Loucy (cell line): ENCODE measurements at regions not wholly inside any gene's neighbourhood (a gene's known extent, or its start where the extent isn't known, plus 50 kb on each side); places are given as distances from the start of the nearest gene placed in this dataset.

Source experiments
- H2AFZ ChIP-seq: fragments of 200-600 bp; sonication (generic); 2 replicates; pipeline ENCODE4 v1.6.0; 2016; ENCODE audit warnings: antibody characterized with exemption, mild to moderate bottlenecking, low read length, moderate library complexity
- H3F3A ChIP-seq: fragments of 200-600 bp; 2 replicates; pipeline ENCODE4 v1.6.0; 2016; ENCODE audit warnings: antibody characterized with exemption, low read depth, mild to moderate bottlenecking
- H3K27me3 ChIP-seq: fragments of 200-600 bp; sonication (generic); 2 replicates; pipeline ENCODE4 v1.6.1; 2014; ENCODE audit warnings: low read length, mild to moderate bottlenecking; ENCODE audit not compliant: insufficient read depth, poor library complexity, severe bottlenecking
- H3K36me3 ChIP-seq: fragments of 200-600 bp; sonication (generic); 2 replicates; pipeline ENCODE4 v1.6.1; 2016; ENCODE audit warnings: low read length; ENCODE audit not compliant: insufficient read depth
- H3K4me1 ChIP-seq: fragments of 200-600 bp; sonication (generic); 2 replicates; pipeline ENCODE4 v1.5.1; 2014; ENCODE audit warnings: low read length, mild to moderate bottlenecking; ENCODE audit not compliant: insufficient read depth, poor library complexity, severe bottlenecking
- H3K4me2 ChIP-seq: fragments of 200-600 bp; sonication (generic); 2 replicates; pipeline ENCODE4 v1.6.0; 2014; ENCODE audit warnings: antibody characterized with exemption, low read length, low read depth, mild to moderate bottlenecking; ENCODE audit not compliant: poor library complexity, severe bottlenecking
- H3K4me3 ChIP-seq: fragments of 200-600 bp; sonication (generic); 2 replicates; pipeline ENCODE4 v1.5.1; 2014; ENCODE audit warnings: low read length, mild to moderate bottlenecking, mixed read lengths; ENCODE audit not compliant: poor library complexity, severe bottlenecking
- H3K79me2 ChIP-seq: fragments of 200-600 bp; sonication (generic); 2 replicates; pipeline ENCODE4 v1.6.1; 2014; ENCODE audit warnings: low read length; ENCODE audit not compliant: insufficient read depth
- H3K9ac ChIP-seq: fragments of 200-600 bp; sonication (generic); 2 replicates; pipeline ENCODE4 v1.6.0; 2014; ENCODE audit warnings: mild to moderate bottlenecking, low read depth, low read length, moderate library complexity; ENCODE audit not compliant: poor library complexity, severe bottlenecking
- H3K9me2 ChIP-seq: fragments of 200-600 bp; sonication (generic); replicated peaks from 2 replicates; pipeline ENCODE4 v1.6.1; 2016; ENCODE audit warnings: low read depth, low read length, mixed read lengths
- H3K9me3 ChIP-seq: fragments of 200-600 bp; sonication (generic); 2 replicates; pipeline ENCODE4 v1.6.1; 2014; ENCODE audit warnings: mild to moderate bottlenecking, antibody characterized with exemption, low read length, low read depth; ENCODE audit not compliant: insufficient read depth
- H4K20me1 ChIP-seq: fragments of 200-600 bp; sonication (generic); 2 replicates; pipeline ENCODE4 v1.6.0; 2014; ENCODE audit warnings: antibody characterized with exemption, low read length, mild to moderate bottlenecking; ENCODE audit not compliant: insufficient read depth, poor library complexity, severe bottlenecking
- CTCF ChIP-seq: fragments of 200-600 bp; sonication (generic); conservative IDR thresholded peaks from 2 replicates; pipeline ENCODE4 v1.5.1; 2014; ENCODE audit warnings: mild to moderate bottlenecking, antibody characterized with exemption, low read length
- EZH2phosphoT487 ChIP-seq: fragments of 200-600 bp; IDR thresholded peaks from 2 replicates; pipeline ENCODE4 v1.6.1; 2018; ENCODE audit warnings: antibody characterized with exemption, mild to moderate bottlenecking, moderate library complexity, borderline replicate concordance

- TF ChIP-seq CTCF (no peak), EZH2phosphoT487 (no peak)
- Histone ChIP-seq H3K4me1 (no peaks in the 10 kb centered on the region), H3K9me3 (no peaks in the 10 kb centered on the region), H3K79me2 (no peaks in the 10 kb centered on the region), H3K9me2 (no peaks in the 10 kb centered on the region), H4K20me1 (no peaks in the 10 kb centered on the region), H3K36me3 (no peaks in the 10 kb centered on the region), H3F3A (no peaks in the 10 kb centered on the region), H3K9ac (no peak overlapping the region), H2AFZ (no peak overlapping the region), H3K4me2 (no peak overlapping the region), H3K27me3 (no peaks in the 10 kb centered on the region), H3K4me3 (no peak overlapping the region)
These were observed 60.6 kb upstream of the GAP43 start for GRCh38 chr3:115562636-115563267.

GRCh38 chr3:115563984-115564383 lies 59.3 kb upstream of the GAP43 start:
- H2AFZ ChIP-seq, result no peak overlapping the region
- H3K9me2 ChIP-seq, result no peaks in the 10 kb centered on the region
- no peaks in the 10 kb centered on the region for H3F3A ChIP-seq
- no peak for TF ChIP-seq EZH2phosphoT487
- TF ChIP-seq CTCF, result no peak
- no peaks in the 10 kb centered on the region for H3K4me1 ChIP-seq
- H3K36me3 ChIP-seq, result no peaks in the 10 kb centered on the region
- H3K9me3 ChIP-seq, result no peaks in the 10 kb centered on the region
- H4K20me1 ChIP-seq, result no peaks in the 10 kb centered on the region
- H3K4me3 ChIP-seq, result no peak overlapping the region
- no peaks in the 10 kb centered on the region for H3K79me2 ChIP-seq
- no peak overlapping the region for H3K9ac ChIP-seq
- H3K27me3 ChIP-seq, result no peaks in the 10 kb centered on the region
- no peak overlapping the region for H3K4me2 ChIP-seq

- Histone ChIP-seq H2AFZ (no peak overlapping the region), H3K4me1 (no peaks in the 10 kb centered on the region), H3K9ac (no peak overlapping the region), H3K4me3 (no peak overlapping the region), H3K4me2 (no peak overlapping the region), H3K79me2 (no peaks in the 10 kb centered on the region), H3F3A (no peaks in the 10 kb centered on the region), H4K20me1 (no peaks in the 10 kb centered on the region), H3K36me3 (no peaks in the 10 kb centered on the region), H3K9me2 (no peaks in the 10 kb centered on the region), H3K9me3 (no peaks in the 10 kb centered on the region), H3K27me3 (no peaks in the 10 kb centered on the region)
- no peak for TF ChIP-seq CTCF
- TF ChIP-seq EZH2phosphoT487, result no peak
These were observed 51.9 kb upstream of the GAP43 start for GRCh38 chr3:115571413-115571812.
